Ureter (tissue), 1 donor: ENCODE measurements at regions not wholly inside any gene's neighbourhood (a gene's known extent, or its start where the extent isn't known, plus 50 kb on each side); places are given as distances from the start of the nearest gene placed in this dataset.

ENCODE experiments used
- DNase-seq: peaks from one replicate; pipeline ENCODE4 v3.0.0-alpha.2; 2020; ENCODE audit warnings: low spot score
- donor health status: DM: yes; HTN: yes; CAD: no.

DNA sequence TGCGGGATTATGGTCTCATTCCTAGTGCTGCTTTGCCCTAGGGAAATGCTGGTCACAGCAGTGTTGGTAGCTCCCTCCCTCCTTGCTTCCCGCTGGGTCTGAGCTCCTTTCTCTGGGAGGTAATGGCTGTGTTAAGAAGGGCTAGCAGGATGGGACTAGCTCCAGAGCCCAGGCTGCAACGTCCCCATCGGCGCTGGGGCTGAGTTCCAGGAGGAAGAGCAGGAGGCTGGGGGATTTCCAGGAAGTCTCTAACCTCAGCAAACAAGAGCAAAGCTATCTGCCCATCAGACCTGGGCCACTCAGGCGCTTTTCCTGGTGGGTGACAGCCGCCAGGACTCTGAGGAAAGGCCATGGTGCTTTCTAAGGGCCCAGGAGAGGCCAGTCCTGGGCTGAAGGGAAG is 174.2 kb downstream of the DLL1 start:
- peak; percentile 36 for DNase-seq

DNA sequence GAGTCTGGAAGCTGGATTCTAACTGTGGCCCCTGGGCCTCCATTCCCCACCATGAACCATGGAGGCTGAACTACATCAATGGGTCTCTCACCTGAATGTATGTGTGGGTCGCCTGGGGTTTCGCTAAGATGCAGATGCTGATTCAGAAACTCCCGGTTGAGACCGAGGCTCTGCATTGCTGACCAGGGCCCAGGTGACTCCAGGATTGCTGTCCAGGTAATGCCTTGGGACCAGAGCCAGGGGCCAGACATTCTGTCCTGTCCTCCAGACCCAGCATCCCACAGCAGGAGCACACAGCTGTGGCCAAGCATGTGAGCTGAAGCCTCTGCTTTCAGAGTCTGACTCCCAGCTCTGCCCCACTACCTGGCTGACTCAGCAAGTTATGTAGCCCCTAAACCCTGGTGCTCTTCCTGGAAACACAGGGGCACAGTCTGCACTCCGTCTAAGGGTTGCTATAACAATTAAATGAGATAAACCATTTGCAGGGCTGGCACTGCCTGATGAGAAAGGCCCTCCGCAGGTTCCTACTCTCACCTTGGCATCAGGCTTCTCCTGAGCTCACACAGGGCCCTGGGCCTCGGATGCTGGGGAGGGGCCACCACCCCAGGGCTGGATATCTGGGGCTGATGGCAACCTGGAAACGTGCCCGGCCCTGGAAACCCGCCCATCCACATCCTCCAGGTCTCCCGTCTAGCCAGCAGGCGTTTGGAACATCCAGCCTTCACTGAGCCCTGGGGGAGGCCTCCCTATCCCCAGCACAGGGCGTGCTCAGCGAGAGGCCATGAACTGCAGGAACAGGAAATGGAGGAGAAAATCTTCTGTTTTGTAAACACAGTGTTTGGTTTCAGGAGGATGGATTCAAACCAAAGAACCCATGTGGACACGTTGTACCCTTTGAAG is 175.7 kb downstream of the DLL1 start:
- peak; percentile 49 for DNase-seq

DNA sequence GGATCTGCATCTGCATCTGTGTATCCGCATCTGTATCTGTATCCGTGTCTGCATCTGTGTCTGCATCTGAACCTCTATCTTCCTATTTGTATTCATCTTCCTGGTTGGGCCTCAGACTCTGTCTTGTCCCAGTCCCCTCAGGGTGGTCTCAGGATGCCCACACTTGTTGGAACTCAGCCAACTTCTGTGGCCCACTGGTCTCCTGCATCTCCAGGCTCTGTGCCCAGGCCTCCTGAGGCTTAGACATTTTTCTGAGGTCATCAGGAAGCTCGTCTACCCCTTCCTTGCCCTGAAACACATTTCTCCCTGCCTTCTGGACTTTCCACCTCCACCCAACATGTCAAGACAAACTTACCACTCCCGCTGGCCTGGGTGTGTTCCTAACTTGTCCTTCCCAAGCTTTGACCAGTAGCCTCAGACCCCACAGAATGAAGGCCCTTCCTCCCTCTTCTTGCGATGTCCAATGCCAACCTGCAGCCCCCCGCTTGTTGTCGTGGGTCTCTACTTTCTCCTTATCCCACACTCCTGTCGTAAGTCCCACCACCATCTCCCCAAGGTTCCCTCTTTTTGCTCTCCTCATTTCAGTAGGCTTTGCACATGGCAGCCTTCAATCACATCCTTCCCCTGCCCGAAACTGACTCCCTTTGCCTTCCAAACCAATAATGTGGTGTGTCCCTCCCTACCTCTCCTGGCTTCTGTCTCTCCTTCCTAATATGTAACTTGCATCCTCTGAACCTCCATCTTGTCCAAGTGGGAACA is 176.5 kb downstream of the DLL1 start:
- peak; percentile 29 for DNase-seq

DNA sequence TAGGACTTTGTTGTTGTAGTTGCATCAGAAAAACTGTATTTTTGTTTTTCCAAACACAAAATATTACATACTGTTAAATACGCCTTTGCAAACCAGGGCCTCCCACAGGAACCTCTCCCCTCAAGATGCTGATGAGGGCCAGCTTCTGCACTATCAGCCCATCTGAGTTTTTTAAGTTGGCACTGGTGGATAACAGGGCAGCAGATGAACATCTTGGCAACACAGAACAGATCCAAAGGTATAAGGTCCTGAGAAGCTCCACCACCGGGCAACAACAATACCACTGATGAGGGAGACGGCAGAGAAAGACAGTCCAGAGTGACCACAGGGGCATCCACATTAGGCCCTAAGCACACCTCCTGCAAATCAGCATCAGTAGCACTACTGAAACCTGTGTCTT is 177.7 kb downstream of the DLL1 start:
- peak; percentile 18 for DNase-seq

DNA sequence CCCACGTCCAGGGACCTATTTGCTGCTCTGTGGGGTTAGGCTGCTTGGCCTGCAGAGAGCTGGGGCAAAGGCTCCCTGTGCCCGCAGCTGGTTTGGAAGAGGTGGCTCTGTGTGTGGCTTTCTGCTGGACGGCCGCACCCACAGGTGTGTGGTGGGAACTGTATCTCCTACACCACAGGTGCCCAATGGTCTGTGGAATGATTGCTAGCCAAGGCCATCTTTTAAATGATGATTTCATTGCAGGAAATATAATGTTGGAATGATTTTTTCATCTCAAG is 178.4 kb downstream of the DLL1 start:
- DNase-seq: no peak

DNA sequence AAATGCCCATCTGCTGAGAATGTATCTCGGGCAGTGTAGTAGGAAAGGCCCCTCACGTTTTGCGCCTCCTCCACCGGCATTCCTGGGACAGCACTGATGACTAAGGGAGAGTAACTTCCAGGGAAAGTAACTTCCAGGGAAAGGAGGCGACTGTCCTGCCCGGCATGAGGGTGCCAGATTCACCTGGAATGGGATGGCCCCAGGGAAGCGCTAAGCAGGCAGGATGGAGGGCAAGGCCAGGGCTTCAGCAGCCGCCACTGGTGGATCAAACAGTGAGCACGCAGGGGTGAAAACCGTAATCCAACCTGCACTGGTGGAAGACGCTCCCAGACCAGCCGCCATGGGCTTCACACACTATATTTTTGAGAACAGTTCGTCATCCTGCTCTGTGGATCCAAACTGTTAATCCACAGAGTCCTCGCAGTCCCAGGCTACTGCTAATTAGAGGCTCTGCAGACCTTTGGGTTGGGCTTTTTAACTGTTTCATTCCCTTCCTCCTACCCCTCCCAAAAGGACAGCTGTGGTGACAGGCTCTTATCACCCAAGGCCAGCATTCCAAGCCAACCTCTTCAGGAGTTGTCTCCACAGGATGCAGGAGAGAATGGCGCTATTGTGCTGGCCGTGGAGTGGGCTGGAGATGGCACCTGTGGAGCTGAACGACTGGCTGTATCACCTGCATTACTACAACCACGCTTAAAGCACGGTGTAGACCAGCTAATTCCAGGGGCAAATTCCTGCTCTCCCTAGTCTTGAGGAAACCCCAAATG is 178.9 kb downstream of the DLL1 start:
- peak; percentile 37 for DNase-seq

DNA sequence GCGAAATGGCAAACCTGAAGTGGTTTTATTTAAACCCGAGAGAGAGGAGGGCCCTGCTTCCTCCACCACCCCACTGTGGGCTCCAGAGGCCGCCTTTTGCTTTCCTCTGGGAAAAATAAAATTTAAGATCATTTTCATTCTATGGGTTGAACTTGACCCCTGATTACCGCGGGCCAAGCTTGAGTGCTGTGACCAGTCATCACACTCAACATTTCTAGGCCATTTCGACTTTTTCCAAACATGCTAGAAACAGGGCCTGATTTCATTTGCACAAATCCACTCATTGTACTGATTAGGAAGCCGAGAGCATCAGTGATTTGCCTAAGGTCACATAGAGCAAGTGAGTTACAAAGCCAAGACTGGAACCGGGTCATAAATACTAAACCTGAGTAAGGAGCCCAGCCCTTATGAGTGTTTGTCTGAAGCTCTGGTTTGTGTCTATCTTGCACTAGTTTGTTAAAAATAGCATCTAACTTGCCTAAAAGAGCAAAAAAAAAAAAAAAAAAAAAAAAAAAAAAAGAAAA is 179.7 kb downstream of the DLL1 start:
- DNase-seq: peak; percentile 4

DNA sequence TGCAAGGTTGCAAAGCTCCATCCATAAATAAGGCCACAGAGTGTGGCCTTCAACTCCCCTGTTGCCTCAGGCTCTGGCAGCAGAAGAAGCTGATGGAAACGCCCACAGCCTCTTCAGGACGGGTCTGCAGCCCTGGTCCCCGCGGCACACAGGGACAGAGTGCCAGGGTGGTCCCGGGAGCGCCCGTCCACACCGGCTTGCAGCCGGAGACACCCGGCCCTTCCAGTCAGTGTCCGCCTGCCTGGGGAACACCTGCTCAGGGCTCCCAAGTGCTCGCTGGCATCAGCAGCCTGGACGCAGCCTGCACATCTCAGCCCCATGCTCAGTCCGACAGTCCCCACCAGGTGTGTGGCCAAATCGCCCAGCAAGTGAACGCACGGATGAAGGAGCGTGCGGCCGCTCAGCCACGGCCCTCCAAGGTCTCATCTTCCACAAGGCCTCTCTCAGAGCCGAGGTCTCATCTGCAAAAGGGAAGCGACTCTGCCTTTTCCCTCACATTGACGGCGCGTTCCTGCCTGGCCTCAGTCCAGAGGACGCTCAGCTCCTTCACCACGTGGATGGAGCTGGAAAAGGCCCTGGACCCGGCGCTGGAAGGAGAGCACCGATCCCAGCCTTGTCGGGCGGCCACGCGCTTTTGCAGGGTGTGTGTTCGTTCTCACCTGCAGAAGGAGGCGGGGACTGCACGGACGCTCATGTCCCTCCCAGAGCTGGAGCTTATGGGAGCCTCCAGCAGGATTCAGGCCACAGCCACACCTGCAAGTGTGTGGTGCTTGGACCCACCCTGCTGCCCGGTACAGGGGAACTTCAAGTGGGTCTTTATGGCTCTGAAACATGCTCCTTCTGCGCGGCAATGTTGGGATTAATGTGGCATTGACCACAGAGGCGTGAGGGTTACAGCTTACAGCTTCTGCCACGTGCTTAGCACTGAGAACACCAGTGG is 180.4 kb downstream of the DLL1 start:
- peak; percentile 40 for DNase-seq

DNA sequence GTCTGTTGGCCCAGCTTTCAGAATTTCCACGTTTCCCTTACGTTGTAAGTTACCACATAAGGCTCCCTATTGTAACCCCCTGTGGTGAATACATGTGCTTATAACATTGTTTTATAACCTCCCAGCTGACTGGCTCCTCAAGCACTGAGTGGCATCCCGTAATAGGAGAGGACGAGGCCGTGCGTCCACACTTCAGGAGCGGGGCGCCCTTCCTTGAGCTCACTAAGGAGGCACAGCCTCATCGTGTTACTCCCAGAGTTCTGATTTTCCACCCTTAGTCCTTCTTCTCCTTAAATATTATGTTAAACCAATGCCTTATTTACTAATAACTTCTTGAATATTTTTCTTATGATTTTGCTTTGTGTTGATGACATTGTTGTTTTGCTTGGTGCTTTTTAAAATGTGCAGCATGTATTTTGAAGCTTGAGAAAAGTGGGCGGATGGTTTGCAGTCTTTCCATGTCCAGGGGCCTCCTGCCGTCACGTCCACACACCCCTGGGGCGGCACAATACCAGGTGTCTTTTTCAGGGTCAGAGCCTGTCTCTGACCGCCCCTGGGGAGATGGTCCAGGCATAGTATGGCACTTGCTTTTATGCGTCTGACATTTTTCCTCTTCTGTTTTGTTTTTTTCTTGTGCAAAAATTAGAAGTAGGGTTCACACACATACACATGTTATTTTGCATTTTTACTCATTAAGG is 181.8 kb downstream of the DLL1 start:
- DNase-seq: peak; percentile 15

DNA sequence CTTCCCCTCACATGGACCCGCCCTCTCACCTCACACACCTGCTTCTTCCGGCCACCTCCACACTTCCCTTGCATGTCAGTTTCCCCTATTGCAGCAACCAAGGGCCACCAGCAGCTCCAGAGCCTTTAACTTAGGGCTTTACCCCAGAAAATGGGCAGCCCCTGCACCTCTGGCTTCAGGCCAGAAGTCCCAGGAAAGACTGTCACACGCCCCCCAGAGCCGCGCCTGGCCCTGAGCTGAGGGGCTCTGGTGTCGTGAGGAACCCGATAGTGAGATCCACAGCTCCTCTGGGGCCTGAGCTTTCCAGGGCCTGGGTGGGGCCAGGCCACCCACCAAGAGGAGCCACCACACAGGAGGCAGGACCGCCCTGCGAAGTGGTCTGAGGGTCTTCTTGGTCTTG is 182.4 kb downstream of the DLL1 start:
- DNase-seq: peak; percentile 19

DNA sequence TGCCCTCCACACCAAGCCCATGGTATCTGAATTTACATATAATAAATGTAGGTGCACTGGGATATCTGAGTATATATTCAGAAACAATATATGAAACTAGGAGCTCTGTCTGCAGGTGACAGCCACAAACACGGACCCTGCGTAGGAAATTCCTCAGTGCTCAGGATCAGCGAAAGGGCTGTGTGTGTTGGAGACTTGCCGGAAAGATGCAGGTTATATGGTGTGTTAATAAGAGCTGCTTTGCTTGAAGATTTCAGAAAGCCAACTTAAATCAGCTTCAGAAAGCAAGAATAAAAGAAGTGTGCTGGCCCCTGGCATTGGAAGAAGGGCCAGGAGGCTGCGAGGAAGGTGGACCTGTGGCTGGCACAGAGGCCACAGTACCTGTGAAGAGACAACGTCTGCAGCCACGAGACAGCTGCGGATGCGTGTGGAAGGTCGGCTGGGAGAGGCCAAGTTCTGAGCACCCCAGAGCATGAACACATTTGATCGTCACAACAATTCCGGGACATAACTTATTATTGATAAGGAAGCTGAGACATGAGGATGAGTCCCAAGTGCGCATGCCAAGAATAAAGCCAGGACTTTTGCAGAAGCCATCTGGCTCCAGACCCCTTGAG is 183.2 kb downstream of the DLL1 start:
- DNase-seq: peak; percentile 34

DNA sequence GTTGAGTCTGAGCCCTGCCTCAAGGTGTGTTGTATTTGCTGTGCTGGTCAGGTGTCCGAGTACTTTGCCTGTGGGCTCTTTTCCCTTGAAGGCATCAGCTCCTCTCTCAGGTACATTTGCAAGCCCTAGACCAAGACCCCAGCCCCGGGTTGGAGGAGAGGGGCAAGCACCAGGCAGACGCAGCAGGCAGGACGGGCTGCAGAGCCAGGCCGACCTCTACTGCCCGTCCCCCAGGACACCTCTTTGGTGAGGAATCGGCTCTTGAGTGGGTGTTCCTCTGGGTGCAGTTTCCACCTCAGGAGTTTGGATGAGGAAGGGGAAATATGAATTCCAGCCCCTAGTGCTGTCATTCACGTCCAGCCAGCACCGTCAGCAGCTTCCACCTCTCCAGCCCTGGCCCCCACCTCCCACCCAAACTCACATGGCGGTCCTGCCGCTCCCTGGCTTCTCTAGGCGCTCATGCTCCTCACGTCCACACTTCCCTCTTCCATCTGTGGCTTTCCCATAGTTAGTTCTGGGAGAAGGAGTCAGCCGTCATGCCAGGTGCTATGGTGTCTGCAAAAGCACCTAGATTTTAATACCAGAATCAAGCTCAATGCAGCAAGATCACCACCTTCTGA is 183.9 kb downstream of the DLL1 start:
- peak; percentile 31 for DNase-seq

DNA sequence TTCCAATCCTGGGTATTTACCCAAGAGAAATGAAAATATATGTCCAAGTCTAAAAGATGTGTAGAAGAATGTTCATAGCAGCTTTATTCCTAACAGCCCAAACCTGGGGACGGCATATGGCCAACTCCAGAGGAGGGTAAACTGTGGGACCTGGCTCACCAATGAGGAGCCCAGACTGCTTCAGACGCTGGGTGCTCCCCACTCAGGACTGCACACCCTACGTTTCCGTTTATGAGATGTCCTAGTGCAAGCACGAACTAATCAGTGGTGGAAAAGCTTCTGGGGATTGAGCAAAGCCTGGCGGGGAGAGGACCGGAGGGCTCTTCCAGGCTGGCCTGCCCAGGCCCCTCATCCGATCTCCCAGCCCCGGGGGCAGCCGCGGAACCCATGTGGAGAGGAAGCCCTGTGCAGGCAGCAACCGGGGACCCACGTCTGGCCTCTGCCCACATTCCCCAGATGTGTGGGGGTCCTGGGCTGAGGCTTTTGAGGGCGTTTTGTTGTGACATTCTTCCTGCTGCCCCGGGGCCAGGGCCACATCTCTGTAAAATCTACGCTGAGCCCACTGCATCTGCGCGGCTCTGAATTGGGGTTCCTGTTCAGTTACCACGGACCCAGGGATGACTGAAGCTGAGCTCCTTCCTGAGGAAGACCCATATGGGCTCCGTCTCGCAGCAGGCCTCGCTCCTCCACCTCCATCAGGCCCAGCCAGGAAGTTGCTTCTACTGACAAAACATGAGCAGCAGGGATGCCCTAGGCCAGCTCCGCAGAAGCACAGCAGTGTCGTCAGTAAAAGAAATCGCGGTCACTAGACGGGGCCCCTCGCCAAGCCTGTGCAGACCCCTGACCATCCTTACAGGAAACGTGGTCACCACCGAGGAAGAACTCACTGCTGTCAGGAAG is 188.0 kb downstream of the DLL1 start:
- DNase-seq: peak; percentile 40

DNA sequence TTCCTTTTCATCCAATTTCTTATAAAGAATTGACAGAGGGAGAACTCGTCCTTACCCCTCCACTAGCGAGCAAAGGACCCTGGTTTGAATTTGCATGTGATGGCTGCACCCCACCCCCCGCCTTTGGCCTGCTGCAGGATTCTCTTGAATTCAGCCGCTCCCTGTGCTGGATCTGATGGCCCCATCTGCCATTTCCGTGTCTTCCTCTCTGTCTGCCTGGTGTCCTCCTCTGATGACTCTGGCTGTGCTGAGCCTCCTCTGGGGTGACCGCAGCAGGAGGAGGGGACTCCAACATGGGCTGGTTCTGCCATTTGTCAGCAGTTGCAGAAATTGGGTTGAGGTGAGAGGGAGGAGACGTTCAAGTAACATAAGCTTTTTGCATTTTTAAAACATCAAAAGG is 188.8 kb downstream of the DLL1 start:
- DNase-seq: peak; percentile 29

DNA sequence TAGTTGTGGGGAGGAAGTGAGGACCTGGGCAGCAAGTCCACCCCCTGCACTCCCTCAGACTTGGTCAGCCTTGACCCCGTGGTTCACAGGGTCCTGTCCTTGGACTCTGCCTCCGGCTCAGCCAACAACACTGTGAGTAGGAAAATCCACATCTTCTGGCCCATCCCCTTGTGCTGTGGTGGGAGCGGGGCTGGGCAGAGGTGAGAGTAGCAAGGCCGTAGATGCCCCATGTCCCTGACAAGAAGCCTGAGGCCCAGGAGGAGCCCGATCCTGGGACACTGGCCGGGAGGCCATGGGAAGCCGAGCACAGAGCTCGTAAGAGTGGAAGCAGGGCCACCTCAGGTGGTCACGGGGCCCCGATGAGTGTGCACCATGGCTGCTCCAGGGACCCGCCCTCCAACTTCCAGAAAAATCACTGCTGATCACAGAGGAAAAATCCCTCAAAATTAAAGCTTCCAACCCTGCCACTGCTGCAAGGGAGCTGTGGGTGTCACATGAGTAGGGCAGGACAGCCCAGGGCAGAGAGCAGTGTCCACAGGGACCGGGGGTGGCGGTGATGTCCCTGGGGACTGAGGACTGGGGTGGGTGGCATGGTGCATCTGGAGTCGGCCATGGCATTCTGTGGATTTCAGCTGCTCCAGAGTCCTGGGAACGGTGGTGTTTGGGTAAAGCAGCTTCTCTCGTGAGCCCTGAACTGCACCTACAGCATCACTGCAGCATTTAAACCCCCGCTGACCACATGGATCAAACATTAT is 189.4 kb downstream of the DLL1 start:
- DNase-seq: peak; percentile 29

DNA sequence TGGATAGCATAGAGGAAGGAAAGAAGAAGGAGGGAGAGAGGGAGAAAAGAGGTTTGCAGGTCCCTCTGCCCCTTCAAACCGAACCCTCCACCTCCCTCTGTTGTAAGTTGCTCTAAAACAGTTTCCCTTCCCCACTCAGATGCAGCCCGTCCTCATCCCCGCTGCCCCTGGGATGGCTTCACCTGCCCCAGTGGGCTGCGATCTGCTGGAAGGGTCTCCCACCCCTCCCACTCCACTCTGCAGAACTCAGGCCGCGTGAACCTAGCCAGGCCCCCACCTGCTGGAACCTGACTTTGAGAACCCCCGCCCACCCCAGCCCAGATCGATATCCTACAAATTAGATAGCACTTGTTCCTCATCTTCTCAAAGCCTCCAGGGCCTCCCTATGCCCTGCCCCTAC is 190.8 kb downstream of the DLL1 start:
- peak; percentile 31 for DNase-seq

DNA sequence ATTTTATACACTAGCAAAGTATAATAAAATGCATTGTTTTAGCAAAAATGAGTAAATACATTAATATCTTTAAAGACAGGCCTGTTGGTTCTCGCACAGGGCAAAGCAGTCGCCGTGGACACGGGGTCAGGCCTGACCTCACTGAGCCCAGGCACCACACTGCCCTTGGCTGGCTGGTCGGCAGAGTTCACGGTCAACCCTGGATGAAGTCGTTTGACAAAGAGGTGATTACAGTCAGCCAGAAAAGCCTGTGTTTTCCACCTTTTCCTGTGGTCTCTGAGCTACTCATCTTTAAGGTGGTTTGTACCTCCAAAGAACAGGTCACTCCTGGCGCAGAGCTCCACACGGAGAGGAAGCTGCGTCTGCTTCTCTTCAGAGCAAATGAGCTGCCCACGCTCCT is 191.5 kb downstream of the DLL1 start:
- DNase-seq: peak; percentile 18
